Frontal cortex (tissue), 4 donors: ENCODE measurements at regions not wholly inside any gene's neighbourhood (a gene's known extent, or its start where the extent isn't known, plus 50 kb on each side); places are given as distances from the start of the nearest gene placed in this dataset. TPM values are rescaled to one million over a fixed set of nuclear protein-coding genes. Genes with fewer than 3 reads are reported as not detected.

ENCODE experiments used
- DNase-seq, 2 donors: peaks; one replicate each; pipeline ENCODE4 v3.0.0; 2012; ENCODE audit warnings: low spot score in 2 of 2
- FAIRE-seq: peaks from 2 replicates; lab custom pipeline; 2012; peaks lifted over from hg19 to GRCh38; lab: Jason Lieb, UNC
- small RNA-seq: library from RNA; depleted of rRNA; stranded (forward); fragments of <200 nt; gene quantifications from one replicate; pipeline ENCODE3, GENCODE V24; 2014
- donor health status: control.
- donor health status: control.
- donor health status: control.

GRCh38 chr7:124088590-124088989 is 55.7 kb upstream of the TMEM229A start:
- FAIRE-seq (no peak), DNase-seq (no peak)

GRCh38 chr7:124086843-124087242 is 54.0 kb upstream of the TMEM229A start:
- no peak for FAIRE-seq

GRCh38 chr7:124085179-124085578 is 52.3 kb upstream of the TMEM229A start:
- DNase-seq (peak in 1 of 2 donors; percentile 13), FAIRE-seq (peak; percentile 98)

More at GRCh38 chr7:124086843-124087242, 54.0 kb upstream of the TMEM229A start:
- no peak for DNase-seq

DNA sequence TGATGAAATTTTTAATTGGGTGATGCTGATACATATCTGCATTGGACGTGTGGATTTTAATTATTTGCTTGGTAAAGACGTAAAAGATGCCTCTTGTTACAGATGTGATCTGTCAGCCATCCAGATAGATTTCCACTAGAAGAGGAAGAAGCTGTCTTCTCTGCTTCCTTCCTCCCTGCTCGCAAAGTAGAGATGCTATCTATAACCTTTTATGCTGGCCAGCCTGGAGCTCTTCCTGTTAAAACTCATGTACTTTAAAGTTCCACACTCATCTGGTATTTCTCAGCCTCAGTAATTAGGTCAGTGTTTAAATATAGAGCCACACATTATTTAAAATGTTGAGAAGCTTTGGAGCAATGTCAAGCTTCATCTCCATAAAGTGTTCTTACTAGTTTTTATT is 51.2 kb upstream of the TMEM229A start:
- DNase-seq (no peak), FAIRE-seq (no peak)

Small RNA genes lying in the stretch of these regions (small RNA-seq; reads per million reads assigned to genes)
- gene RNU6-102P = not detected
